CD14-positive monocyte (primary cell): ENCODE measurements at regions not wholly inside any gene's neighbourhood (a gene's known extent, or its start where the extent isn't known, plus 50 kb on each side); places are given as distances from the start of the nearest gene placed in this dataset.

Source experiments
- DNase-seq, 3 donors: peaks; one replicate each; pipeline ENCODE4 v3.0.0-alpha.2; 2011 to 2022
- H2AFZ ChIP-seq: 2 replicates; pipeline ENCODE4 v1.6.0; 2012; ENCODE audit warnings: mild to moderate bottlenecking, low read depth, low read length, inconsistent platforms; ENCODE audit not compliant: insufficient read depth, poor library complexity, severe bottlenecking
- H3K27ac ChIP-seq, 2 donors: 1 replicate in 1 of 2; 2 replicates in 1 of 2; pipeline ENCODE4 v1.5.1; 2012 to 2013; ENCODE audit warnings: low read length in 2 of 2, control low read depth in 1 of 2, inconsistent platforms in 1 of 2, low read depth in 1 of 2, mild to moderate bottlenecking in 1 of 2
- H3K27me3 ChIP-seq, 2 donors: one replicate each; pipeline versions ENCODE4 v1.6.0 to v1.6.1; 2011 to 2013; ENCODE audit warnings: low read length in 2 of 2; ENCODE audit not compliant: control insufficient read depth in 2 of 2, insufficient read depth in 2 of 2
- H3K36me3 ChIP-seq, 2 donors: replicated peaks in 1 of 2; 1 replicate in 1 of 2; 2 replicates in 1 of 2; pipeline versions ENCODE4 v1.5.1 to v1.6.1; 2012 to 2013; ENCODE audit warnings: low read length in 2 of 2, control low read depth in 1 of 2, inconsistent platforms in 1 of 2, mild to moderate bottlenecking in 1 of 2; ENCODE audit not compliant: insufficient read depth in 2 of 2, control insufficient read depth in 1 of 2
- H3K4me1 ChIP-seq, 2 donors: 1 replicate in 1 of 2; 2 replicates in 1 of 2; pipeline versions ENCODE4 v1.5.1 to v1.6.1; 2012 to 2013; ENCODE audit warnings: low read length in 2 of 2, control low read depth in 1 of 2, inconsistent platforms in 1 of 2, mild to moderate bottlenecking in 1 of 2, moderate library complexity in 1 of 2; ENCODE audit not compliant: insufficient read depth in 2 of 2, control insufficient read depth in 1 of 2
- H3K4me2 ChIP-seq: replicated peaks from 2 replicates; pipeline ENCODE3; 2012; ENCODE audit warnings: low read length, moderate library complexity, mild to moderate bottlenecking; ENCODE audit not compliant: poor library complexity, severe bottlenecking; ENCODE audit errors: extremely low read depth
- H3K4me3 ChIP-seq, 3 experiments: fragments of 200-600 bp in 1 of 3; sonication (generic) in 1 of 3; replicated peaks in 1 of 3; 1 replicate in 2 of 3; 2 replicates in 1 of 3; pipeline ENCODE4 v1.5.1; 2011 to 2013; ENCODE audit warnings: low read length in 3 of 3, mild to moderate bottlenecking in 3 of 3, control low read depth in 2 of 3, low read depth in 2 of 3, inconsistent platforms in 1 of 3, moderate library complexity in 1 of 3
- H3K79me2 ChIP-seq: 2 replicates; pipeline ENCODE4 v1.6.0; 2012; ENCODE audit warnings: mild to moderate bottlenecking, control low read depth, inconsistent platforms, low read length, moderate library complexity; ENCODE audit not compliant: insufficient read depth
- H3K9ac ChIP-seq: 2 replicates; pipeline ENCODE4 v1.6.0; 2017; ENCODE audit warnings: low read length, mild to moderate bottlenecking; ENCODE audit not compliant: insufficient read depth, poor library complexity, severe bottlenecking
- H3K9me3 ChIP-seq, 2 donors: replicated peaks in 1 of 2; 1 replicate in 1 of 2; 2 replicates in 1 of 2; pipeline versions ENCODE4 v1.5.1 to v1.6.1; 2012 to 2013; ENCODE audit warnings: low read length in 2 of 2, control low read depth in 1 of 2; ENCODE audit not compliant: control insufficient read depth in 1 of 2, insufficient read depth in 1 of 2
- H4K20me1 ChIP-seq: 2 replicates; pipeline ENCODE4 v1.6.0; 2012; ENCODE audit warnings: mild to moderate bottlenecking, low read length, control low read depth, moderate library complexity; ENCODE audit not compliant: insufficient read depth
- H3K27ac Mint-ChIP-seq, 7 donors: one replicate each; pipeline ENCODE4 v1.8.0; 2020; ENCODE audit warnings: mild to moderate bottlenecking in 7 of 7, mixed read lengths in 7 of 7, moderate library complexity in 6 of 7, inconsistent platforms in 2 of 7
- H3K27me3 Mint-ChIP-seq, 3 donors: one replicate each; pipeline ENCODE4 v1.8.0; 2021 to 2022; ENCODE audit warnings: low read depth in 3 of 3, mild to moderate bottlenecking in 3 of 3, mixed read lengths in 3 of 3, moderate library complexity in 3 of 3, inconsistent platforms in 1 of 3
- H3K36me3 Mint-ChIP-seq, 2 donors: one replicate each; pipeline ENCODE4 v1.8.0; 2020; ENCODE audit warnings: mixed read lengths in 2 of 2, inconsistent platforms in 1 of 2, mild to moderate bottlenecking in 1 of 2
- H3K4me1 Mint-ChIP-seq: one replicate; pipeline ENCODE4 v1.8.0; 2020; ENCODE audit warnings: mild to moderate bottlenecking, mixed read lengths
- H3K4me3 Mint-ChIP-seq, 2 donors: one replicate each; pipeline ENCODE4 v1.8.0; 2020; ENCODE audit warnings: mild to moderate bottlenecking in 2 of 2, mixed read lengths in 2 of 2, moderate library complexity in 1 of 2
- H3K9me3 Mint-ChIP-seq, 7 donors: one replicate each; pipeline ENCODE4 v1.8.0; 2020 to 2022; ENCODE audit warnings: mixed read lengths in 7 of 7, mild to moderate bottlenecking in 6 of 7, moderate library complexity in 6 of 7, inconsistent platforms in 2 of 7
- WGBS: methylation state at CpG from one replicate; pipeline ENCODE4 v1.1.5; 2013; ENCODE audit warnings: missing lambda C conversion rate; ENCODE audit not compliant: insufficient coverage; 5-methylcytosine and 5-hydroxymethylcytosine counted together
- intact Hi-C, 2 donors: fragments of 100-400 bp; cut with micrococcal nuclease; formaldehyde crosslinking; loops; one replicate each; pipeline versions ENCODE4 v1.15.0 to v1.15.1; 2023
- TF ChIP-seq, protein P1 (sequence below): fragments of 200-600 bp; IDR thresholded peaks from one replicate; pipeline ENCODE4 v1.8.0; 2022; ENCODE audit warnings: antibody characterized with exemption, mild to moderate bottlenecking

DNA sequence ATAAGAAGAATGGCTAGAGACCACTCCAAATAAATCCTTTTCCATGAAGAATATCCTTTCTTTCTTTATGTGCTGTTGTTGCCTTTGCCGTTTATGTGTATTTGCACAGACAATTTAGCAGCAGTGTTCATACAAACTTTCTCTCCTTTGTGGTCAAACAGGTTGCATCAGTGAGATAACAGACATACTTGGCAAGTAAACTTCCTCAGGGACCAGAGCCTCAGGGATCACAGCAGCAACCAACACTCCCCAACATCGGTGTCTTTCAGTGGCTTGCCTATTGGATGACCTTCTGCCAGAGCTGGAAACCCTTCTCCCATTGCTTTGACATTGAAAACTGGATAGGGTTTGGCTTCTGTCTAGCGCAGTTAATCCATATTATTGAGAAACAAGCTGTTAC, 252.2 kb downstream of the BTG1 start:
- intact Hi-C loops, result no loop called here
- H3K36me3 ChIP-seq, result no peaks in the 10 kb centered on the region
- H3K4me1 ChIP-seq, result no peaks in the 10 kb centered on the region
- H3K36me3 Mint-ChIP-seq, result no peaks in the 10 kb centered on the region
- no peak overlapping the region for H3K4me3 ChIP-seq
- H3K4me2 ChIP-seq, result no peak overlapping the region
- no peak overlapping the region for H3K4me3 Mint-ChIP-seq
- H3K9me3 ChIP-seq, result no peaks in the 10 kb centered on the region
- no peak overlapping the region for H2AFZ ChIP-seq
- H3K4me1 Mint-ChIP-seq, result no peaks in the 10 kb centered on the region
- no peaks in the 10 kb centered on the region for H3K27me3 ChIP-seq
- no peak overlapping the region for H3K9ac ChIP-seq
- peaks cover 0 to 5% (median 2%) of the 10 kb centered on the region in 7 donors for H3K9me3 Mint-ChIP-seq
- H3K27ac ChIP-seq, result no peak overlapping the region
- no peaks in the 10 kb centered on the region for H4K20me1 ChIP-seq
- H3K27ac Mint-ChIP-seq, result no peak overlapping the region
- 80% methylated on average over 1 of the region's 3 CpGs for WGBS
- TF ChIP-seq, protein P1, sequence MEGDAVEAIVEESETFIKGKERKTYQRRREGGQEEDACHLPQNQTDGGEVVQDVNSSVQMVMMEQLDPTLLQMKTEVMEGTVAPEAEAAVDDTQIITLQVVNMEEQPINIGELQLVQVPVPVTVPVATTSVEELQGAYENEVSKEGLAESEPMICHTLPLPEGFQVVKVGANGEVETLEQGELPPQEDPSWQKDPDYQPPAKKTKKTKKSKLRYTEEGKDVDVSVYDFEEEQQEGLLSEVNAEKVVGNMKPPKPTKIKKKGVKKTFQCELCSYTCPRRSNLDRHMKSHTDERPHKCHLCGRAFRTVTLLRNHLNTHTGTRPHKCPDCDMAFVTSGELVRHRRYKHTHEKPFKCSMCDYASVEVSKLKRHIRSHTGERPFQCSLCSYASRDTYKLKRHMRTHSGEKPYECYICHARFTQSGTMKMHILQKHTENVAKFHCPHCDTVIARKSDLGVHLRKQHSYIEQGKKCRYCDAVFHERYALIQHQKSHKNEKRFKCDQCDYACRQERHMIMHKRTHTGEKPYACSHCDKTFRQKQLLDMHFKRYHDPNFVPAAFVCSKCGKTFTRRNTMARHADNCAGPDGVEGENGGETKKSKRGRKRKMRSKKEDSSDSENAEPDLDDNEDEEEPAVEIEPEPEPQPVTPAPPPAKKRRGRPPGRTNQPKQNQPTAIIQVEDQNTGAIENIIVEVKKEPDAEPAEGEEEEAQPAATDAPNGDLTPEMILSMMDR, result no peak
- no peaks in the 10 kb centered on the region for H3K79me2 ChIP-seq
- DNase-seq, result no peak
- H3K27me3 Mint-ChIP-seq, result no peaks in the 10 kb centered on the region

DNA sequence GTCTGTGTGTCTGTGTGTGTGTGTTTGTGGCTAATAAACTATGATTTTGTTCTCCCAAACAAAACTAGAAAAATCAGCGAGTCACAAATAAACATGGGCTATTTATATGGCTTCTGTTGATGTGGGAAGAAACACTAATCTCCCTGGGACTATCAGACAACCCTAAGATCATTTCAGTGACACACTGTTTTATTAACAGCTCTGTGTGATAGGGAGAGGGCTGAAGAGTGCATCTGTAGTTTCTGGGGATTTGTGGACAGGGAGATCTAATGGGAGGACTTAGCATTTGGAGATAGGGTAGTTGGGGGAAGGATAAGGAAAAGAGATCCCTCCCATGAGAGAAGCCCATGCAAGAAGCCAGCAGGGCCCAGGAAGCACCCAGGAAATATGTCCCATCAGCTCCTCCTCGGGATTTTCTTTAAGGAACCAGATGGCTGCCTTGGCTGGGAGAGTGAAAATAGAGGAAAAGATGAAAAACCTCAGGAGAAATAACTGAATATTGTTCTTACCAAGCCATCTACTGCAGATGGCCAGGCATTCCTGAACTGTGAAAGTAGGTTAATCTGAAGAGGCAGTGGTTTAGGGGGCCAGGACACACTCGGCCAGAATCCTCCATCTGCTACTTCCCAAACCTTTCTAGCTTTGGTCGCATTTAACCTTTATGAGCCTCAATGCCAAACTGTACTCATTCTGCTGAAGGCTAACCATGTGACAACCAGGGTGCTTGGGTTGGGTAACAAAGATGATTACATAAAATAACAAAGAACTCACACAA, 253.4 kb downstream of the BTG1 start:
- H2AFZ ChIP-seq, result no peak overlapping the region
- no peak overlapping the region for H3K27ac Mint-ChIP-seq
- WGBS, result 100% methylated on average over 1 of the region's 4 CpGs

More for the DNA sequence above, 253.4 kb downstream of the BTG1 start:
- Histone ChIP-seq H3K27me3 (no peaks in the 10 kb centered on the region), H3K27ac (no peak overlapping the region), H3K79me2 (no peaks in the 10 kb centered on the region), H4K20me1 (no peaks in the 10 kb centered on the region), H3K9ac (no peak overlapping the region), H3K36me3 (no peaks in the 10 kb centered on the region), H3K9me3 (no peaks in the 10 kb centered on the region), H3K4me1 (no peaks in the 10 kb centered on the region), H3K4me3 (no peak overlapping the region), H3K4me2 (no peak overlapping the region)
- no peaks in the 10 kb centered on the region for H3K36me3 Mint-ChIP-seq
- peaks cover 4% of the 10 kb centered on the region for H3K4me1 Mint-ChIP-seq
- H3K4me3 Mint-ChIP-seq, result no peak overlapping the region
- intact Hi-C loops, result no loop called here
- H3K9me3 Mint-ChIP-seq, result peaks cover 0 to 6% (median 2%) of the 10 kb centered on the region in 7 donors
- H3K27me3 Mint-ChIP-seq, result no peaks in the 10 kb centered on the region
- DNase-seq, result no peak
- TF ChIP-seq, protein P1, result no peak
